ENCODE measurements at regions not wholly inside any gene's neighbourhood (a gene's known extent, or its start where the extent isn't known, plus 50 kb on each side); places are given as distances from the start of the nearest gene placed in this dataset.

DNA sequence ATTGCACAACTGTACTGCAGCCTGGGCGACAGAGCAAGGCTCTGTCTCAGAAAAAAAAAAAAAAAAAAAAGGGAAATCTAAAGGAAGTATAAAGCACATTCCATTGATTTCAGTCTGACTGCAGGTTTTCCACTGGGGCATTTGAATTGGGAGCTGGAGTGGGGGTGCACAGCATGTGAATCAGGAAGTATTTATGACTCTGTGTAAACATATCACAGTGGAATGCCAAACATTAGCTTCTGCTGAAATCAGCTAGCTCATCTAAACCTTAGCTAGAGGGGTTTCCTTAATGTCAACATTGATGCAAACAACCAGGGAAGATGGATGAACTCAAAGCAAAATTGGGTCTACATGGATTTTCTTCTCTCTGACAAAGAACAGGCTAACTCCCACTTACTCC, 641.0 kb upstream of the EEF2KMT start:
- no peak for DNase-seq

DNA sequence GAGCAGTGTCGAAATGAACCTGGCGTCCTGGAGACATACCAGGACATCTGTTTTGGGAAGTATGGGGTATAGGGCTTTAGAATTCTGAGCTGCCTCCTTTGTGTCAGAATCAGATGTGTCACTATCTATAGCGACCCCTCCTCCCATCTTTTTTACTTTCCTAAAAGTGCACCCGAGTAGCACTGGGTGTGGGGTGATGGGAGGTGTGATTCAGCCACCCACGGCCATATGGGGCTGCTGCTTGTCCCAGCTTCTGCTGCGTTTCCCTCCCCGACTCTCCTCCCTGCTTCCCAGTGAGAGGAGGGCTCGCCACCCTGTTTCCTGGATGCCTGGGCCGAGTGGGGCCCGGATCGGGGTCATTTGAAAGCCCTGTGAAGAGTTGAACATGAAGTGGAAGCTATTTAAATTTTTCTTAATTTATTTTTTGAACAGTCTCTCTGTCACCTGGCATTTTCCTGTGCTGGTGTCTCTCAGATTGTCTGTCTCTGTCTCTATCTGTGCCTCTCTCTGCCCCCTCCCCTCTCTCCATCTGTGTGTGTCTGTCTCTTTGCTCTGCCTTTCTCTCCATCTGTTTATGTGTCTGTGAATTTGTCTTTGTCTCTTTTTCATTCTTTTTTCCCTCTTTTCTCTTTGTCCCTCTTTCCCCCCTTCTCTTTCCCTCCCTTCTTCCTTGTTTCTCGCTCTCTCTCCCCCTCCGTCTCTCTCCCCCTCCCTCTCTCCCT, 638.8 kb upstream of the EEF2KMT start:
- no peak for DNase-seq

DNA sequence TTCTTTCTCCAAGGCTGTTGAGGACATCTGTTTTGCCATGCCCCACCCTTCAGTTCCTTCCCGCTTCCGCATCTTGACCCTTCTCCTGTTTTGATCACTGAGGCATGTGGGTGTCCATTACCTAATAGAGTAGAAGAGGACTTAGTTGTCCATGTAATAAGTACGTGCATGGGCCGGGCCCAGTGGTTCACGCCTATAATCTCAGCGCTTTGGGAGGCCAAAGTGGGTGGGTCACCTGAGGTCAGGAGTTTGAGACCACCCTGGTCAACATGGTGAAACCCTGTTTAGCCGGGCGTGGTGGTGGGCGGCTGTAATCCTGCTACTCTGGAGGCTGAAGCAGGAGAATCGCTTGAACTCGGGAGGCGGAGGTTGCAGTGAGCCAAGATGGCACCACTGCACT, 637.8 kb upstream of the EEF2KMT start:
- no peak for DNase-seq

DNA sequence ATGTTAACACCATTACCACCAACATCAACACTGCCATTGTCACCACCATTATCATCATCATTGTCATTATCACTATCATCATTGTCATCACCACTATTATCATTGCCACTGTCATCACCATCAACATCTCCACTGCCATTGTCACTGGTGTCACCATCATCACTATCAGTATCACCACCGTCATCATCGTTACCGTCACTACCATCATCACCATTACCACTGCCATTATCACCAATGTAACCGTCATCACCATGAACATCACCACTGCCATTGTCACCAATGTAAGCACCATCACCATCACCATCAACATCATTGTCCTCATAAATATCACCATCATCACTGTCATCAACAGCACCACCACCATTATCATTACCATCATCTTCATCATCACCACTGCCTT, 633.2 kb upstream of the EEF2KMT start:
- DNase-seq = no peak

DNA sequence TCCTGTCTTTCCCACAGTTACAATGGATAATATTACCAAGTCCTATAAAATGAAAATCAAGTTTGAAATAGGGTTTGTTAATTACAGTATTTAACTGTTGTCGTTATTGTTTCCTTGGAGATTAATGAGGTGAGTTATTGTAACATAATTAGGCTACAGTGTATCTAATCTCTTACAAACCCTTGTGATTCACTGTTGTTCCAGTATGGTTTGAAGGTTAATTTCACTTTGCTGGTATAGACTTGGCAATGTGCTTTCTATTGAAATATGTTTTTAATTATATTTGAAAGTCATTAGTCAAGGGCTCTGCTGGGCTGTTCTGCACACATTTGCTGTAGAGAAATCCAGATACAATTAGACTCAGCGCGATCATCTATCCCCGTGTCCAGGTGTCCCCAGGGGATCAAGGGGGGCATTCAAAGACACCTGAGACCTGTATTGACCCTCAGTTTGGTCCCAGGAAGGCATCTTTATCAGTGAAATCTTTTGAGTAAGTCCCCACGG, 624.6 kb upstream of the EEF2KMT start:
- no peak for DNase-seq

DNA sequence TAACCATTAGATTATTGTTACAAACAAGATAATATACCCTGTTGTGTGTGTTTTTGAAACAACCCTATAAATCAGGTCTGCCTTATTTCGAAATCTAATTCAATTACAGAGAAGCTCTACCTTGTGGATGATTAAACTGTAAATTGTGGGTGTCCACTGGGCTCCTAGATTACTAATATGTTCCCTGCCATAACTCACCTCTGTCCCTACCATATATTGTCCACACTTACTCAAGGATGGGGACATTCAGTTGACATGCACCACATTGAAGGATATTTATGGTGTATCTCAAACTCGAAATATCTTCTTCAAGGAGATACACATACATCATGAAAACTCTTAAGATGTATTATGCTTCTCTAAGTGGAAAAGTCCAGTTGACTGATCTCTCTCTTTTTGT, 617.6 kb upstream of the EEF2KMT start:
- no peak for DNase-seq

DNA sequence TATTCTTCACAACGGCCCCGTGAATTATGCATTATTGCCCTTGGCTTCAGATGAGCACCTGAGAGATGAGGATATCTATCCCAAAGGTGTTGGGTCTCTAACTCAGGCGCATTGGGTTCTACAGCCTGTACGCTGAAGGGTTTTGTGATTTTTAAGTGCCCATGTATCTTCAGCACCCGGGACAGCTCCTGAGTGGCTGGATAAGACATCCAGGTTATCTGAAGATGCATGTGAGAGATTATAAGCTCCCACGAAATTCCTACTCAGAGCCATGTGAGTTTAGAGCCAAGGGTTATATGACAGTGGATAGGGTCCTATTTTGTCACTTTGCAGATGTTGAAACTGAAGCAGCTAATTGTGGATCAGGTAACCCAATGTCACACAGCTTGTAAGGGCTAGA, 612.3 kb upstream of the EEF2KMT start:
- DNase-seq = no peak

DNA sequence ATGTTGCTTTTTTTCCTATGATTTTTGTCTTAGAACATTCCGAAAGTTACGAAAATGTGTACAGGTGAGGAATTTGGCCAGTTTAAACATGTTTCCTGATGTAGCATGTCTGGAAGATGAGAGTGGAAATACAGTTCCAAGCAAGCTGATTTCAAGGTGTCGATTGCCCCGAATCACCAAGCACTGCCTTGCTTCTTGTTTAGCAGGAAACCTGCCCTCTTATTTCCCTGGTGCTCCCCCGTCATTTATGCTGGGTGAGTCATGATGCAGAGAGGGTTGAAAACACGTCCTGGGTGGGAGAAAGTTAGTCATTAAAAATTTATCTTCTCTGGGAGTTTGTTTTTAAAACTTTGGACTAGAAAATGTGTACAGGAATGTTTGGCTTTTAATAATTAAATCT, 608.6 kb upstream of the EEF2KMT start:
- DNase-seq = no peak

DNA sequence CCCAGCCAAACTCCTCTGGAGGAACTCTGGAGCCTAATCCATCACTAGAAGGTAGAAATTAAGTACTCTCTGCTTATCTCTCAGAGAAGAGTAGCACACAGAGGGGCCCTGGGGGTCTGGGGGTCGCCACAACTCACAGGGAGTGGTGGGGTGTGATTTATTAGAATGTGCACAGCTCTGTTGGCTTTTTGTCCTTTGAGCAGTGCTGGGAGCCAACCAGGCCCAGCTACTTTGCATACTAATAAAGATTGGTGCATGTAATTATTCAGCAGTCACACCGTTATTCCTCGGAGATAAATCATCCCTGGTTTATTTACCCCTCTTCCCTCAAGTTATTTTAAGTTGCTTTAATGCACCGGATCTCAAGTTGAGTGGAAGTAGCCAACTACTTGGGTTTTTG, 606.7 kb upstream of the EEF2KMT start:
- DNase-seq = no peak

DNA sequence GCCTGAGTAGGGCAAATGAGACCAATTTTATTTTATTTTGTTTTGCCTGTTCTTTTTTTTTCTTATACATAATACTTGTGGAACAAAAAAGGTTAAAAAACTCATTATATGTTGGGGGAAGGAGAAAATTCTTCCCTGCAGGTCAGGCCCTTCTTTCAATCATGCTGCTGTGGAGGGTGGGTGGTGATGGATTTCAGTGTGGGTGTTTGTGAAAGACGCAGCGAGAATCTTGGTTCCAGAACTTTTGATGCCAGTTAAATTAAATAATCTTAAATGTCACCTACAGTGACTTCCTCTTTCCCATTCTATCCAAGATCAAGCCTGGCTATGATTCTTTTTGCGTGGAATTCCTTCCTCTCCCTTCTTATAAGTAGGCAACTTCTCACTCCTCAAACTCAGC, 595.8 kb upstream of the EEF2KMT start:
- DNase-seq = no peak

DNA sequence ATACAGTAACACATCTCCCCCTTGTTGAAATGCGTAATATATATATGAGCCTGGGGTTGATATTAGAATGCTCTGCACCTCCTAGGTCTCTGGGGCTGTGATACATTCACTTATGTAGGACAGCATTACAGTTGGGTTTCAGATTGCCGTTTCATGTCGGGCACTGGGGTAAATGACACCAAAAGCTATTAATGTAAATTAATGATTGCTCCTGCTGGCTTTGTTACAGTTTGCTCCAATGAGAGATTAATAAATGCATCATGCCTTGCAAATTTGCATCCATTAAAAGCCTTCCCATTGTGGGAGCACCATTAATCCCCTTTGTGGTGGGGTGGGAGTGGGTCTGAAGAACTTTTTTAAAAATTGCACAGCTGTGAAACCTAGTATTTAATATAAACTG, 584.4 kb upstream of the EEF2KMT start:
- DNase-seq = no peak

DNA sequence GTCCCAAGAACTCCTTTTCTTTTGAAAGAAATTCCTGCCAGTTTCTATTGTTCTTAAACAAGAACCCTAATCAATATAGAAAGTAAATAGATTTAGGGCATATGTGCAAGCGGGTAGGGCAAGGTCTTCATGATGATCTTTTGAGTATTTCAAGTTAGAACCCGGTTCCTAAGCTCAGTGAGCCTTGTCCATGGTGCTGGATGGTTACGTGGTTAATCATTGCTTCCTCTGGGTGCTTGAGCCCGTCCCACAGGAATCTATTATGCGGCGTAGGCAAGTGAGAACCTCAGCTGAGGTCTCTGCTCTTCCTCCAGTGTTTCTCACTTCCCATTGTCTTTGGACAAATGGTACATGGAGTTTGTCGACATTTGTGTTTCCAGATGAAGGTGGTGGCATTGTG, 580.8 kb upstream of the EEF2KMT start:
- no peak for DNase-seq

DNA sequence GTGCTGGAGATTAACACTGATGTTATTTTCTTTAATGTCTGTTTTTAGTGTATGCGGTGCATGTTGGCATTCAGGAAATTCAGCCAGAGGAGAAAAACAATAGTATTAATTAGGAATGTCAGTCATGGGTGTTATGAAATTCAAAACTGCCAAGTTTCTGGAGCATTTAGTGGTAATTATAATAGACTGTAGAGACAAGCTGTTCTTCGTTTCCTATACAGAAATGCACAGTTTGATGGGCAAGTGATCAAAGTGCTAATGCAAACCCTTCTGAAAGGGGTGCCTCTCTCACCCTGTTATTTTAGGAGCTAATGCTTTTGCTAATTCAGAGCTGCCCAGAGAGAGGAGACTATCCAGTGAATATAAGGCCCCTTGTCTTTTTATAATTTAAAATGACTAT, 573.8 kb upstream of the EEF2KMT start:
- DNase-seq = no peak

DNA sequence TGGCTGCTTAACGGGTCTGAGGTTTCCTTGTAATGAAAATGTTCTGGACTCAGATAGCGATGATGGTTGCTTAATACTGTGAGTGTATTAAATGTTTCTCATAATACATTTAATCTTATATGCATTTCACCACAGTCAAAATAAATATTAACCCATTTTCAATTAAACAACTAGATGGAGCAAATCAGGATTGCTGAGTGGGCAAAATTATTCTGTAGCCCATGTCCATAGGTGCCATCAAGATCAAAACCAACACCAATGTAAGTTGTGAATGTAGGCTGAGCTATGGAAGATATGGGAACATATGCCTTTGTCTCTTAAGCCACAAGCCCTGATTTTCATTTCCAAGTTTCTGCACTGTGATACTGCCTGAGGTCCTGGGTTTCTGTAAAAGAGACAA, 572.6 kb upstream of the EEF2KMT start:
- no peak for DNase-seq

DNA sequence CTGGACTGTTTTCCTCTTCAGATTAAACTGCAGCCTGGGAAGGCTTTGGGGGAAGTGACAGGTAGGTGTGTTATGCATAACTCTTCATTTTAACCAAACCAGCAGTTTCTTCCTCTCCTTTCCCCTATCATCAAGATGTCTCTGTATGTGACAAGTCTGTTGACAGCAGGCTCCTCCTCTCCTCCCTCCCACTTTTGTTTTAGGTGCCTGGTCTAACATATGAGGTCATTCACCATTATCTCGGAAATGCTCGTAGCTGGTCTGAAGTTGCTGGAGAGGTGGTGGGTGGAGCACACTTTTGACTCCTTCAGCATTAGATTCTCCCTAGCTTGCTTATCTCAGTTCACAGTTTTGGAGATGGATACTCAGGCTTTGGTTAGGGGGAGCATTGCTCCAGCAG, 571.0 kb upstream of the EEF2KMT start:
- no peak for DNase-seq

DNA sequence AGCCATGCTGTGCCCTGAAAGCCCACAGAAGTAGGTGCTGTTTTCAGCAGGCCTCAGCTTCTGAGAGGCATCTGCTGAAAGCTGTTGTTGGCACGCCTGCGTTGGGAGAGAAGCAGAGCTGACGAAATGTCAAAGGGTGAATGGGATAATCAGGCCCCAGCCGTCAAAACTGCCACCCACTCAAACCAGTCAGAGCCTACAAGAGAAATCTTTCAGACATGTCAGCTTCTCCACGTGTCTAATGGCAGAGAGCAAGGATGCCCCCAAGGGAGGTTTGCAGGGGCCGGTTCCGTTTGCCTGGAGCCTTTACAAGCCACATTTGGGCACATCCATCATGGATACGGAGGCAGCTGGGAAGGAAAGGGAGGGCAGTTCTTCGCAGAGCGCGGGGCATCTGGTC, 568.2 kb upstream of the EEF2KMT start:
- DNase-seq = no peak

DNA sequence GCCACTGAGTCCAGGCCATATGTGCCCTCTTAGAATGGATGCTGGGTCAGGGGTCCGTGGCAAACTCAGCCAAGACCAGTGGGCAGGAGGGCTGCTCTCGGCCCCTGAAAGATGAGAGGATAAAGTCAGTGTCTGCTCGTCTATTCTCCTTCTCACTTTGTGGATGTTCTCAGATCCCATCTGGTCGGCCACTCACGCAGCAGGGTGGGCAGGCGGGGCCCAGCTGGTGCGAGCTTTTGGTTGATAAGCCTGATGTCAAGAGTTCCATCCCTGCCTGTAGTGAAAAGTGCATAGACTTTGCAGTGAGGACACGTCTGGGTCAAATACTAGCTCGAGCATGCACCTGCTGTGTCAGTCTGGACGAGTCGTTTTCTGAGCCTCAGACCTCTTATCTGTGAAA, 556.2 kb upstream of the EEF2KMT start:
- DNase-seq = no peak

DNA sequence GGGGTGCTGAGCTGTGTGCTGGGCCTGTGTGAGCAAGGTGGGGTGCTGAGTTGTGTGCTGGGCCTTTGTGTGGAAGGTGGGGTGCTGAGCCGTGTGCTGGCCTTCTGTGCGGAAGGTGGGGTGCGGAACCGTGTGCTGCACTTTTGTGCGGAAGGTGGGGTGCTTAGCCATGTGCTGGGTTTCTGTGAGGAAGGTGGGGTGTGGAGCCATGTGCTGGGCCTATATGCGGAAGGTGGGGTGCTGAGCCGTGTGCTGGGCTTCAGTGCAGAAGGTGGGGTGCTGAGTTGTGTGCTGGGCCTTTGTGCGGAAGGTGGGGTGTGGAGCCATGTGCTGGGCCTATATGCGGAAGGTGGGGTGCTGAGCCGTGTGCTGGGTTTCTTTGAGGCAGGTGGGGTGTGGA, 555.4 kb upstream of the EEF2KMT start:
- no peak for DNase-seq

DNA sequence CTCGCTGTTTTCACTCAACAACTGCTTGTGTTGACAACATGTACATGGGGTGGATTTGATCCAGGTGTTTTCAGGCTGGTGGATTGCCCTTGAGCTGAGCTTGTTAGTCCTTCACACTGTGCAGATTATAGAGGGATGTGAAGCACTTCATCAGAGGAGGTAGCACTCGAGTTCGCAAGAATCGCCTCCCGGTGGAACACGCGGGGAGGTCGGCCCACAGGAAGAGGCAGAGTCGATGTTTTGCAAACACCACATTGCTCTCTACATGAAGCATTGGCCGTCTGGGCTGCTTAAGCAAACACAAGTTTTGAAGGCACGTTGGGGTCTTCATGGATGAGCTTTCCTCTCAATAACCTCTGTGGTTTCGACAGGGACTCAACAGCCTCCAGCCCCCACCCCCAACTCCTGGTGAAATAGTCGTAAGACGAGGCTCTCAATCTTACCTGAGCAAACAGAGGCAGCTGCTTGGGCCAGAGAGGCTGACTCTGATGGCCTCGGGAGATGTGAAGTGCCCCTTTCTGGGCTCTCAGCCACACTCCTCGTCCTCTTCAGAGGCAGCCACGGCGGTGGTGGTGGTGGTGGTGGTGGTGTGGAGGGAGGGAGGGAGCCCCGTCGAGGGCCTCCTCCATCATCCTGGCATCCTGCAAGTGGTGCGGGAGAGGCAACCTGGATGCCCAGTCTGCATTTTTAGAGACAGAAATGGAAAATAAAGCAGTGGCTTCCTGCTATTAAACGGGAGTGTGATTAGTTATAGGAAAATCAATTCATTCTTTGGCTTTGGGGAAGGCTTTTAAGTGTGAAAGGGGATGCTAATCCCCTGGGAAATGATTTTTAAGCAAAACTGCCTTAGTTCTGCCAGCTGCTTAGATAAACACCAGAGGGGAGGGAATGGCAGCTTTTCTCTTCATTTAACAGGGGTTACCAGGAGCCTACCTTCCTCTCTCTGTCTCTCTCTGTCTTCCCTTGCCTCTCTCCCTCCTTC, 552.5 kb upstream of the EEF2KMT start:
- DNase-seq = no peak

DNA sequence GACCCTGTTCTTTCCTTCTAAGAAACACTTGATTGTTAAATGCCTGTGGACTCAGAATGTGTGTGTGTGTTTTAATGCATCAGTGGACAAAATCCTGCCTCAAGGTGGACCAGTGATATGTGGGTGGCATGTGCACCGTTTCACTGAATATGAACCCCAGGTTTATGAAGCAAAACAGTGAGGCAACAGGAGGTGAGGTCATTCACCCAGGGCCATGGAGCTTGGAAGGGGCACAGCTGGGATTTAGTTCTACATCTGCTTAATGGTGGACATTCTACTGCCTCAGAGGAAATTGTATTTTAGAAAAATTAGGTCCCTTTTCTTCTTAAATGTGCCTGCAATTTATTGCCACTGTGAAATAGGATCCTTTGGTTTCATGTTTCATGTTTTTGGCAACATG, 549.5 kb upstream of the EEF2KMT start:
- no peak for DNase-seq

DNA sequence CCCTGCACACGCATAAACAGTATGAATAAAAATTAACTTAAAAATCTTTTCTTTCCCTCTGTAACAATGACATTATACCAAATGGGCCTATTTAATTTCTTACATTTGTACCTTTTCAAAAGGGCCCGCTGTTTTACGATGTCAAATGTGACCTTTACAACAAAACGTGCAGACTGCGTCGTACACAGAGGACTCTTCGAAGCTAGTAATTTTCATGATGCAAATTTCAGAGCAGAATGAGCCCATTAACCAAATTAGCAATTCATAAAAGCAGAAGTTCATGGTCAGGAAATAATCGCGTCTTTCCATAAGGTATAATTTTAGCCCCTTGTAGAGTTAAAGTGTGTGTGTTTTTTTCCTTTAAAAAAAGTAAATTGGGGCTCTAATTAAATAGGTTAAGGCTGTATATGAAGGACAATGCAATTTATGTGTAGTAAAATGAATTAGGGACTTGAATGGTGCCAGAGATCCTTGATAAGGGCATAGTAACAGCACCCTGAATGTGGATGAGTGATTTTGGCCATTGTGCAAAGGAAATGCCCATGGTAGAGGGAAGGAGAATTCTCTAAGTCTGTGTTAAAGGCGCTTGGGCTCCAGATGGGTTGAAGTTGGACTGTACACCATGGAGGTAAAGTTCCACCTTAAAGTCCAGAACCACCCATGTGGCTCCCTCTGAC, 546.4 kb upstream of the EEF2KMT start:
- DNase-seq = no peak

DNA sequence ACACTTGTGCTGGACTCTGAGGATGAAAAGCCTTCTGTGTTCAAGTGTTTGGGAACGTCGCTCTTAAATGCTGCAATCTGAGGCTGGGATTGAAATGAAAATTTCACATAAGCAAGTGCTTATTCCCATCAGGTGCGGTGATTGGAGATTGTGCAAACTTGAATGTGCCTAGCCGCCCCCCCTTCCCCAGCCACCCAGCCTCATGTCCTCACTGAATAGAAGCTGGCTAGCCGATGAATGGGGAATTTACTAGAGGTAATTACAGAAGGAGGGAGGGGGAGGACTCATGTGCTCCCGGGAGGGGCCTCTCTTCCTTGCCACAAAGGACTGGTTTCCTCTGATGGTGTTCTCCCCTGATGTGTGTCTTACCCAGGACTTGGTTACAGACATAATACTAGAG, 544.8 kb upstream of the EEF2KMT start:
- DNase-seq = no peak

DNA sequence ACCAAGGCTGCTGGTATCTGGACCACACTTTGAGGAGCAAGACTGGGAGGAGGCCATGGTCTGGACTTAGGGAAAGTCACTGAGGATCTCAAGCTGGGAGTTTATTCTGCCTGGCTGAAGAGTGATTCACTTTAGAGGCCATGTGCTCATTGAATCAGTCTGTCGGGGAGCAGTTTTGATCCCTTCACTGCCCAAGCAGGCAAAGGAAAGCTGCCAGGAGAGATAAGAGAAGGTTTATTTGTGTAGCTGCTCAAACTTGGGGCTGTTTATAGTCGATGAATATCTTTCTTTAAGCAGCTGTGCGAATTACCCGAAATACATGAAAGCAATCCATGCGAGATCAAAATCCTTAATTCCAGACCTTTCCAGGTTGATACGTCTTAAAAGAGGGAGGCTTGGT, 544.4 kb upstream of the EEF2KMT start:
- DNase-seq = no peak

All from C1 segment of cervical spinal cord (tissue), 14 donors.